ENCODE measurements at regions not wholly inside any gene's neighbourhood (a gene's known extent, or its start where the extent isn't known, plus 50 kb on each side); places are given as distances from the start of the nearest gene placed in this dataset.
"Not testable (repeated sequence)": the region's sequence is repeated elsewhere in the genome, so short reads cannot be mapped to it uniquely, and the experiment has no call there.

DNA sequence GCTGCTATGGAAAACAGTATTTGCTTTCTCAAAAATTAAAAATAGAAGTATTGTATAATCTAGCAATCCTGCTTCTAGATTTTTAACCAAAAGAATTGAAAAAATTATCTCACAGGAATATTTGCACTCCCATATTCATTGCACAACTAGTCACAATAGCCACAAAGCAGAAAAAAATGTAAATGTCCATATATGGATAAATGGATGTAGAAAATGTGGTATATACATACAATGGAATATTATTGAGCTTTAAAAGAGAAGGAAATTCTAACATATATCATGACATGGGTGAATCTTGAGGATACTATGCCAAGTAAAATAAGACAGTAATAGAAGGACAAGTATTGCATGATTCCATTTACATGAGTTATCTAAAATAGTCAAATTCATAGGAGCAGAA lies 2753.0 kb downstream of the PCDH9 start:
- H3K36me3 ChIP-seq (ENCODE audit: control insufficient read depth, insufficient read depth, low read length), result no peaks in the 10 kb centered on the region
- H3K4me3 ChIP-seq (ENCODE audit: low read length), result no peak overlapping the region
- H3K27ac ChIP-seq (ENCODE audit: low read length), result no peak overlapping the region
- no peaks in the 10 kb centered on the region for H3K4me1 ChIP-seq (ENCODE audit: control insufficient read depth, insufficient read depth, low read length)
- no peak for DNase-seq
- H3K27me3 ChIP-seq (ENCODE audit: control insufficient read depth, insufficient read depth, low read length), result no peaks in the 10 kb centered on the region
- H3K9me3 ChIP-seq (replicated peaks; ENCODE audit: control insufficient read depth, low read depth, low read length), result no peaks in the 10 kb centered on the region

DNA sequence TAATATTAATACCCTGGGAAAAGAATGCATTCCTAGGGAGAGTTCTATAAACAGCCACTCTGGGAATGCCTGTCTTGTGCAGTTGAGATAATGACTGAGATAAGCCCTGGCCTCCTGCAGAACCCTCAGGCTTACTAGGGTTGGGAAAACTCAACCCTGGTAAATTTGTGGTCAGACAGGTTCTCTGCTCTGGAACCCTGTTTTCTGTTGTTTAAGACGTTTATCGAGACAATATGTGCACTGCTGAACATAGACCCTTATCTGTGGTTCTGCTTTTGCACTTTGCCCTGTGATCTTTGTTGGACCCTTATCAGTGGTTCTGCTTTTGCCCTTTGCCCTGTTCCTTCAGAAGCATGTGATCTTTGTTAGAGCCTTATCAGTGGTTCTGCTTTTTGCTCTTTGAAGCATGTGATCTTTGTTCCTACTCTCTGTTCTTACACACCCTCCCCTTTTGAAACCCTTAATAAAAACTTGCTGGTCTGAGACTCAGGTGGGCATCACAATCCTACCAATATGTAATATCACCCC lies 2754.0 kb downstream of the PCDH9 start:
- not testable (repeated sequence) for H3K27me3 ChIP-seq (ENCODE audit: control insufficient read depth, insufficient read depth, low read length); DNase-seq; H3K4me3 ChIP-seq (ENCODE audit: low read length); H3K27ac ChIP-seq (ENCODE audit: low read length); H3K9me3 ChIP-seq (replicated peaks; ENCODE audit: control insufficient read depth, low read depth, low read length); H3K36me3 ChIP-seq (ENCODE audit: control insufficient read depth, insufficient read depth, low read length); H3K4me1 ChIP-seq (ENCODE audit: control insufficient read depth, insufficient read depth, low read length)
- 100% methylated on average over 2 of the region's 2 CpGs for WGBS (ENCODE audit: insufficient coverage)

DNA sequence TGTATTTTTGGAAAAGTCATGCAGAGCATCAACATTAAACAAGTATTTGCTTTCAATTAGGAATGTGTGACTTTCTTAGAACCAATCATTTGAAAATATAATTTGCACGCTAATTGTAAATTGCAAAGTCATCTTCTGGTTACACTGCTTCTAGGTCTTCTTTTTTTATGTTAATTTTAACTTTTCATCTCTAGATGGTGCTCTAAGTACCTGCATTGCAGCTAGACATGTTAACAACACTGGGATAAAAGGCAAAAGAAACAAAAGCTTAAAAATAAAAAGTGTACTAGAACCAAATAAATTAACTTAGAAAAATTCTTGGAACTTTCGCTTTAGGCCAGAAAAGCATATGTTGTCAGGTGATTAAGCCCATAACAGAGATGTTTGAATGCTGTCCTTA lies 2758.2 kb downstream of the PCDH9 start:
- no CpG with 5 or more reads among the region's 2 CpGs for WGBS (ENCODE audit: insufficient coverage)
- Histone ChIP-seq H3K27me3 (ENCODE audit: control insufficient read depth, insufficient read depth, low read length) (no peaks in the 10 kb centered on the region), H3K9me3 (replicated peaks; ENCODE audit: control insufficient read depth, low read depth, low read length) (no peaks in the 10 kb centered on the region), H3K4me1 (ENCODE audit: control insufficient read depth, insufficient read depth, low read length) (no peaks in the 10 kb centered on the region), H3K4me3 (ENCODE audit: low read length) (no peak overlapping the region), H3K36me3 (ENCODE audit: control insufficient read depth, insufficient read depth, low read length) (no peaks in the 10 kb centered on the region), H3K27ac (ENCODE audit: low read length) (no peak overlapping the region)
- peak; percentile 69 for DNase-seq

DNA sequence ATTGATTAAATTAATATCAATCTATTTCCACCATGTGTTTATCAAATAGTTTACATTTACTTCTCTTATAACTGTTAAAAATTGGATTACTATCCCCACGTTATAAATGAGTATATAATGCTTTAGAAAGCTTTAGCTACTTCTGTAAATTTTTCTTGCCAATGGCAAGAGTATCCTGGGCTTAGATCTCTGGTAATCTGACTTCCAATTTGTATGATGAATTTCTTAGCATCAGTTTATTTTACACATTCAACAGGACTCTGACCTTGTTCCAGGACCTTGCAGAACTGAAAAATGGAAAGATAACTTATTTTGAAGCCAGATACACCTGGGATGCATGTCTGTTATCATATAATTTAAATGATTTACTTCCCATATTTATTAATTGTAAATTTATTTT lies 2759.4 kb downstream of the PCDH9 start:
- DNase-seq, result no peak
- Histone ChIP-seq H3K27ac (ENCODE audit: low read length) (no peak overlapping the region), H3K36me3 (ENCODE audit: control insufficient read depth, insufficient read depth, low read length) (no peaks in the 10 kb centered on the region), H3K27me3 (ENCODE audit: control insufficient read depth, insufficient read depth, low read length) (no peaks in the 10 kb centered on the region), H3K4me1 (ENCODE audit: control insufficient read depth, insufficient read depth, low read length) (no peaks in the 10 kb centered on the region), H3K9me3 (replicated peaks; ENCODE audit: control insufficient read depth, low read depth, low read length) (no peaks in the 10 kb centered on the region), H3K4me3 (ENCODE audit: low read length) (no peak overlapping the region)
- no CpG with 5 or more reads among the region's 1 CpG for WGBS (ENCODE audit: insufficient coverage)

DNA sequence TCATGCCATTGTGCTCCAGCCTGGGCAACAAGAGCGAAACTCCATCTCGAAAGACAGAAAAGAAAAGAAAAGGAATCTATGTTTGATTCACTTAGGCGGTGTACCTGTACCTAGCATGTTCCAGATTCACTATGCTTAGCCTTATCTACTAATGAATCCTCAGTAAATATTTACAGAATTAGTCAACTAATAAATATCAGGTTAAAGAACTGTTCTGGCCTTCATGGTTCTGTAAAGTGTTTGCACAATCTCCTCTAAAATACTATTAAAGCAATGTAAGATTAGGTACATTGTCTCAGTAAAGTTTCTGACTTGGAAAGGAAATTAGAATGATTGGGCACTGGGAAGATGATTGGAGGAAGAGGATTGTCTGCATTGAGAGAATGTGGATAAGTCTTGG lies 2770.4 kb downstream of the PCDH9 start:
- H3K27me3 ChIP-seq (ENCODE audit: control insufficient read depth, insufficient read depth, low read length), result no peaks in the 10 kb centered on the region
- no peaks in the 10 kb centered on the region for H3K36me3 ChIP-seq (ENCODE audit: control insufficient read depth, insufficient read depth, low read length)
- WGBS (ENCODE audit: insufficient coverage), result no CpG with 5 or more reads among the region's 3 CpGs
- no peaks in the 10 kb centered on the region for H3K4me1 ChIP-seq (ENCODE audit: control insufficient read depth, insufficient read depth, low read length)
- H3K27ac ChIP-seq (ENCODE audit: low read length), result no peak overlapping the region
- no peaks in the 10 kb centered on the region for H3K9me3 ChIP-seq (replicated peaks; ENCODE audit: control insufficient read depth, low read depth, low read length)
- no peak overlapping the region for H3K4me3 ChIP-seq (ENCODE audit: low read length)
- no peak for DNase-seq

DNA sequence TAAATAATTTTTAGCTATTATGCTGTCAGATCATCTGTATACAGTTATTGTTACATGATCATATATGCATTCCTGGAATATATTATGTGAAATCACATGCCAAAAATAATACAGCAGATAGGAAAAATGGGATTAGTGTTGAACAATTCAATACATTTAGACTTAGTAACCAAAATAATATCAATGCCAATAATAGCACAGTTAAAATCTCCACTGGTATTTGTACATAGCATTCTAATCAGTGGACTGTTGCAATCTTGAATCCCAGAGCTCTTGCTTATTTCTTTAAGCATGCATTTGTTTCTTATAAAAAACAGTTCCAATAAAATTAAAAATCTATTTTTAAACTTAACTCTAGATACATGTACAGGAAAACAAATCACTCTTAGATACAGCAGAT lies 2772.2 kb downstream of the PCDH9 start:
- Histone ChIP-seq H3K4me3 (ENCODE audit: low read length) (no peak overlapping the region), H3K36me3 (ENCODE audit: control insufficient read depth, insufficient read depth, low read length) (no peaks in the 10 kb centered on the region), H3K27me3 (ENCODE audit: control insufficient read depth, insufficient read depth, low read length) (no peaks in the 10 kb centered on the region), H3K27ac (ENCODE audit: low read length) (no peak overlapping the region), H3K4me1 (ENCODE audit: control insufficient read depth, insufficient read depth, low read length) (no peaks in the 10 kb centered on the region), H3K9me3 (replicated peaks; ENCODE audit: control insufficient read depth, low read depth, low read length) (no peaks in the 10 kb centered on the region)
- peak; percentile 71 for DNase-seq

DNA sequence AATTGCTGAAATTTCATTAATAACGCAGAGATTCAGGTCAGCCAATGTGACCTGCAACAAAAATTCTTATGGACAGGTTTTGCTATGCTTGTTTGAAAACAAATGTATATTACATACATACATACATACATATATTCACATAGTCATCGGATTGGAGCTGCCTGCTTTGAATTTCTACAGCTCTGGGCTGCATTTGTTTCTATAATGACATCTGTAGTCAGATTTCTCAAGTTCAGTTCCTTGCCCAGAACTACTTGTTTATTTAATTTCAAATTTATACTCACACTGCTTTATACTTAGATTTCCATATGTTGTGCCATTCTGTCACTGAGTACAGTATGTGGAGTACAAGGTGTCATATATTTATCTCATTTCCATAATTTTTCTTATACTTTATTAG lies 2775.0 kb downstream of the PCDH9 start:
- DNase-seq, result no peak
- Histone ChIP-seq H3K27ac (ENCODE audit: low read length) (no peak overlapping the region), H3K4me3 (ENCODE audit: low read length) (no peak overlapping the region), H3K27me3 (ENCODE audit: control insufficient read depth, insufficient read depth, low read length) (no peaks in the 10 kb centered on the region), H3K36me3 (ENCODE audit: control insufficient read depth, insufficient read depth, low read length) (no peaks in the 10 kb centered on the region), H3K9me3 (replicated peaks; ENCODE audit: control insufficient read depth, low read depth, low read length) (no peaks in the 10 kb centered on the region), H3K4me1 (ENCODE audit: control insufficient read depth, insufficient read depth, low read length) (no peaks in the 10 kb centered on the region)
- WGBS (ENCODE audit: insufficient coverage), result no CpG with 5 or more reads among the region's 2 CpGs

DNA sequence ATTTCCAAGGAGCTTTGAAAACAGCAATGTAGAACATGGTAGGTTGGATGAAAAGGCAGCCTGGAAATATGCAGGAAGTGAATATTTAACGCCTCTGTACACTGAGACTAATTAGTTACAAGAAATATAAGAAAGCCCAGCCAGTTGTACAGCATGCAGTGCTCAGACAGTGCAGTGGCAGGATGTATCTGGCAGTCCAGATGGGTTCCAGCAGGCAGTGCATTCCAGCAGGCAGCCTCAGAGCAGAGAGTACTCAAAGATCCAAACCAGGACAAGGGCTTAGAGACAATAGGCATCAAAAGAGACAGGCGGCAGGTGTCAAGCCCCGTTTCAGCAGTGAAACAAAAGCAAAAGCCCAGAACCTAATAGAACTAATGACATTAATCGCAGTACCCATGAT lies 2776.3 kb downstream of the PCDH9 start:
- H3K27ac ChIP-seq (ENCODE audit: low read length), result no peak overlapping the region
- H3K4me3 ChIP-seq (ENCODE audit: low read length), result no peak overlapping the region
- no peaks in the 10 kb centered on the region for H3K27me3 ChIP-seq (ENCODE audit: control insufficient read depth, insufficient read depth, low read length)
- no peaks in the 10 kb centered on the region for H3K36me3 ChIP-seq (ENCODE audit: control insufficient read depth, insufficient read depth, low read length)
- 67% methylated on average over 1 of the region's 4 CpGs for WGBS (ENCODE audit: insufficient coverage)
- H3K9me3 ChIP-seq (replicated peaks; ENCODE audit: control insufficient read depth, low read depth, low read length), result no peaks in the 10 kb centered on the region
- no peaks in the 10 kb centered on the region for H3K4me1 ChIP-seq (ENCODE audit: control insufficient read depth, insufficient read depth, low read length)
- no peak for DNase-seq

DNA sequence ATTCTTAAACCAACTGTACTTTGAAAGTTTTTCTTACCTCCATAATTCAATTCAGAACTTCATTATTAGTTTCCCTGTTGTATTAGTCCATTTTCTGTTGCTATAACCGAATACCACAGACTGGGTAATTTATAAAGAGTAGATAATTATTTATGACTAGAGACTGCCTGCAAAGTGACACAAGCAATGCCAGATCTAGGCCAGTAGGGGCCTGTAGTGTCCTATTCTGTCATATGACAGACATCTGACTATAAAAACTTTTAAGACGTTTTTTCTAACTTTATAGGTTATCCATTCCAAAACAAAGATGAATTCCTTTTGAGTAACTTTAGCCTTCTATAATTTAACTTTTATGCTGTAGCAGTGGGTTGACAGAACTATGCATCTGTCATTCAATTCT lies 2783.8 kb downstream of the PCDH9 start:
- DNase-seq, result no peak
- no peaks in the 10 kb centered on the region for H3K9me3 ChIP-seq (replicated peaks; ENCODE audit: control insufficient read depth, low read depth, low read length)
- H3K27ac ChIP-seq (ENCODE audit: low read length), result no peak overlapping the region
- H3K36me3 ChIP-seq (ENCODE audit: control insufficient read depth, insufficient read depth, low read length), result no peaks in the 10 kb centered on the region
- no peak overlapping the region for H3K4me3 ChIP-seq (ENCODE audit: low read length)
- H3K4me1 ChIP-seq (ENCODE audit: control insufficient read depth, insufficient read depth, low read length), result no peaks in the 10 kb centered on the region
- no peaks in the 10 kb centered on the region for H3K27me3 ChIP-seq (ENCODE audit: control insufficient read depth, insufficient read depth, low read length)
- no CpG with 5 or more reads among the region's 2 CpGs for WGBS (ENCODE audit: insufficient coverage)

DNA sequence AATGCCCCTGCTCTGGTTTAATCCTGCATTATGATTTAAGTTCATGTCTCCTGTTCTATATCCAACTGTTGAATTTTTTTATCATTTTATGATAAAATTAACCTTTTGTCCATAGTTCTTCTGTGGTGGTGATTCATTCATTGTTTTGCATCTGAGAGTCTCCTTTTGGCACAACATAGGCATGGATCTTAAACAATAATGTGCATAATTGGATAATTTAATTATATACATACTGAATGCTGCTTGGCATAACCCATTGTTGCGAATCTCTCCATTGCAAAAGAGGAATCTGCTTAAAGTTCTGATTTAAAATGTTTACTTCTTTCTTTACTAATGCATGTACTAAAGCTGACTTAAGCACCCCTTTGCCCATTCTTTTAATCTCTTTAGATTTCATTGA lies 2788.4 kb downstream of the PCDH9 start:
- Histone ChIP-seq H3K4me3 (ENCODE audit: low read length) (no peak overlapping the region), H3K27me3 (ENCODE audit: control insufficient read depth, insufficient read depth, low read length) (no peaks in the 10 kb centered on the region), H3K9me3 (replicated peaks; ENCODE audit: control insufficient read depth, low read depth, low read length) (no peaks in the 10 kb centered on the region), H3K36me3 (ENCODE audit: control insufficient read depth, insufficient read depth, low read length) (no peaks in the 10 kb centered on the region), H3K4me1 (ENCODE audit: control insufficient read depth, insufficient read depth, low read length) (no peaks in the 10 kb centered on the region), H3K27ac (ENCODE audit: low read length) (no peak overlapping the region)
- no peak for DNase-seq
- 100% methylated on average over 1 of the region's 1 CpG for WGBS (ENCODE audit: insufficient coverage)

DNA sequence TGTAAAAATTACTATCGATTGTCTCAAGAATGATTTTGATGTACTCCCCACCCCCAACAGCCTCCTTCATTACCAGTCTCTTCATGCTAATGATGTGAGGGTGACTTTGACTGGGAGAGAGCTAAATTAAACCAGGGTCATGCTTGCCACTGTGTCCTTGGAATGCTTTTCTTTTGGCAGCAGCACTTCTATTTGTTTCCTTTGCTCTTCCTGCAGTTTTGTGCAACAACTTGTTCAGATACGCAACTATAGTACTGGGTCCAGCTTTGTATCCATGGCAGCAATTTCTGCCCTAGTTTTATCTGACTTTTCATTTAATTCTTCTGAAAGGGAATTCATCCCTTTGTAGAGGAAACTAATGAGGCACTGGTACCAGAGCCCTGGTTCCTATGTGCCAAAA lies 2792.1 kb downstream of the PCDH9 start:
- no peak for DNase-seq
- Histone ChIP-seq H3K4me3 (ENCODE audit: low read length) (no peak overlapping the region), H3K36me3 (ENCODE audit: control insufficient read depth, insufficient read depth, low read length) (no peaks in the 10 kb centered on the region), H3K9me3 (replicated peaks; ENCODE audit: control insufficient read depth, low read depth, low read length) (no peaks in the 10 kb centered on the region), H3K4me1 (ENCODE audit: control insufficient read depth, insufficient read depth, low read length) (no peaks in the 10 kb centered on the region), H3K27me3 (ENCODE audit: control insufficient read depth, insufficient read depth, low read length) (no peaks in the 10 kb centered on the region), H3K27ac (ENCODE audit: low read length) (no peak overlapping the region)
- no CpG with 5 or more reads among the region's 2 CpGs for WGBS (ENCODE audit: insufficient coverage)
